ENCODE measurements at regions not wholly inside any gene's neighbourhood (a gene's known extent, or its start where the extent isn't known, plus 50 kb on each side); places are given as distances from the start of the nearest gene placed in this dataset.

- no peak overlapping the region for H3K4me3 ChIP-seq
- 68 to 71% methylated on average over 11 of the region's 11 CpGs for WGBS, 2 experiments (ENCODE audit: low coverage in 1 of 2, low lambda C conversion rate in 2 of 2, missing lambda C conversion rate in 2 of 2)
- TF ChIP-seq EZH2phosphoT487 (IDR thresholded peaks at IDR 0.05; ENCODE audit: insufficient read depth, low read depth) = no peak
- no peak for TF ChIP-seq EZH2 (IDR thresholded peaks at IDR 0.05; ENCODE audit: insufficient read depth, poor library complexity, severe bottlenecking)
Observed at GRCh38 chr22:48553119-48553518, 1274.6 kb downstream of the BRD1 start.

GRCh38 chr22:48551716-48552268, 1275.9 kb downstream of the BRD1 start:
- in situ Hi-C loops (cut with MboI) = no loop called here
- Histone ChIP-seq H3F3A (ENCODE audit: insufficient read depth) (no peaks in the 10 kb centered on the region), H3K4me1 (ENCODE audit: insufficient read depth) (no peaks in the 10 kb centered on the region), H3K79me2 (ENCODE audit: insufficient read depth) (no peaks in the 10 kb centered on the region), H3K36me3 (ENCODE audit: low read depth) (no peaks in the 10 kb centered on the region), H4K20me1 (ENCODE audit: insufficient read depth) (no peaks in the 10 kb centered on the region), H3K27ac (no peak overlapping the region), H3K9me3 (ENCODE audit: low read depth) (no peaks in the 10 kb centered on the region), H3K9ac (no peak overlapping the region), H3K27me3 (replicated peaks; ENCODE audit: insufficient read depth) (no peaks in the 10 kb centered on the region), H3K4me2 (ENCODE audit: unreplicated experiment) (no peak overlapping the region), H2AFZ (no peak overlapping the region), H3K9me2 (ENCODE audit: insufficient read depth) (no peaks in the 10 kb centered on the region), H3K4me3 (no peak overlapping the region)
- no peak for DNase-seq
- 56 to 57% methylated on average over 10 to 17 of the region's 17 CpGs for WGBS, 2 experiments (ENCODE audit: low coverage in 1 of 2, low lambda C conversion rate in 2 of 2, missing lambda C conversion rate in 2 of 2)
- no peak for TF ChIP-seq EZH2 (IDR thresholded peaks at IDR 0.05; ENCODE audit: insufficient read depth, poor library complexity, severe bottlenecking)
- no peak for TF ChIP-seq EZH2phosphoT487 (IDR thresholded peaks at IDR 0.05; ENCODE audit: insufficient read depth, low read depth)

More at GRCh38 chr22:48553119-48553518, 1274.6 kb downstream of the BRD1 start:
- Histone ChIP-seq H4K20me1 (ENCODE audit: insufficient read depth) (no peaks in the 10 kb centered on the region), H3F3A (ENCODE audit: insufficient read depth) (no peaks in the 10 kb centered on the region), H3K4me2 (ENCODE audit: unreplicated experiment) (no peak overlapping the region), H2AFZ (no peak overlapping the region), H3K9me3 (ENCODE audit: low read depth) (no peaks in the 10 kb centered on the region), H3K9me2 (ENCODE audit: insufficient read depth) (no peaks in the 10 kb centered on the region), H3K79me2 (ENCODE audit: insufficient read depth) (no peaks in the 10 kb centered on the region), H3K4me1 (ENCODE audit: insufficient read depth) (no peaks in the 10 kb centered on the region), H3K27ac (no peak overlapping the region), H3K36me3 (ENCODE audit: low read depth) (no peaks in the 10 kb centered on the region), H3K27me3 (replicated peaks; ENCODE audit: insufficient read depth) (no peaks in the 10 kb centered on the region), H3K9ac (no peak overlapping the region)
- DNase-seq = no peak
- in situ Hi-C loops (cut with MboI) = no loop called here

GRCh38 chr22:48551061-48551460, 1276.6 kb downstream of the BRD1 start:
- Histone ChIP-seq H4K20me1 (ENCODE audit: insufficient read depth) (no peaks in the 10 kb centered on the region), H3K9ac (no peak overlapping the region), H3K4me1 (ENCODE audit: insufficient read depth) (no peaks in the 10 kb centered on the region), H3K4me3 (no peak overlapping the region), H3K9me2 (ENCODE audit: insufficient read depth) (no peaks in the 10 kb centered on the region), H3K79me2 (ENCODE audit: insufficient read depth) (no peaks in the 10 kb centered on the region), H3K36me3 (ENCODE audit: low read depth) (no peaks in the 10 kb centered on the region), H3K4me2 (ENCODE audit: unreplicated experiment) (no peak overlapping the region), H3K9me3 (ENCODE audit: low read depth) (no peaks in the 10 kb centered on the region), H2AFZ (no peak overlapping the region), H3K27ac (no peak overlapping the region), H3K27me3 (replicated peaks; ENCODE audit: insufficient read depth) (no peaks in the 10 kb centered on the region), H3F3A (ENCODE audit: insufficient read depth) (no peaks in the 10 kb centered on the region)
- no peak for DNase-seq
- no peak for TF ChIP-seq EZH2 (IDR thresholded peaks at IDR 0.05; ENCODE audit: insufficient read depth, poor library complexity, severe bottlenecking)
- TF ChIP-seq EZH2phosphoT487 (IDR thresholded peaks at IDR 0.05; ENCODE audit: insufficient read depth, low read depth) = no peak
- in situ Hi-C loops (cut with MboI) = no loop called here
- WGBS, 2 experiments (ENCODE audit: low coverage in 1 of 2, low lambda C conversion rate in 2 of 2, missing lambda C conversion rate in 2 of 2) = 64 to 67% methylated on average over 8 to 10 of the region's 10 CpGs

- Histone ChIP-seq H4K20me1 (ENCODE audit: insufficient read depth) (no peaks in the 10 kb centered on the region), H3F3A (ENCODE audit: insufficient read depth) (no peaks in the 10 kb centered on the region), H3K4me1 (ENCODE audit: insufficient read depth) (no peaks in the 10 kb centered on the region), H3K4me2 (ENCODE audit: unreplicated experiment) (no peak overlapping the region), H3K9me2 (ENCODE audit: insufficient read depth) (no peaks in the 10 kb centered on the region), H3K27me3 (replicated peaks; ENCODE audit: insufficient read depth) (no peaks in the 10 kb centered on the region), H3K27ac (no peak overlapping the region), H3K9me3 (ENCODE audit: low read depth) (no peaks in the 10 kb centered on the region), H3K9ac (no peak overlapping the region), H3K4me3 (no peak overlapping the region), H3K79me2 (ENCODE audit: insufficient read depth) (no peaks in the 10 kb centered on the region), H3K36me3 (ENCODE audit: low read depth) (no peaks in the 10 kb centered on the region), H2AFZ (no peak overlapping the region)
- no peak for TF ChIP-seq EZH2phosphoT487 (IDR thresholded peaks at IDR 0.05; ENCODE audit: insufficient read depth, low read depth)
- no peak for TF ChIP-seq EZH2 (IDR thresholded peaks at IDR 0.05; ENCODE audit: insufficient read depth, poor library complexity, severe bottlenecking)
- 67 to 70% methylated on average over 8 of the region's 8 CpGs for WGBS, 2 experiments (ENCODE audit: low coverage in 1 of 2, low lambda C conversion rate in 2 of 2, missing lambda C conversion rate in 2 of 2)
- no peak for DNase-seq
- in situ Hi-C loops (cut with MboI) = no loop called here
Observed at GRCh38 chr22:48548391-48548790, 1279.3 kb downstream of the BRD1 start.

GRCh38 chr22:48547971-48548370, 1279.7 kb downstream of the BRD1 start:
- no peak overlapping the region for H2AFZ ChIP-seq
- WGBS, 2 experiments (ENCODE audit: low coverage in 1 of 2, low lambda C conversion rate in 2 of 2, missing lambda C conversion rate in 2 of 2) = 67 to 73% methylated on average over 13 of the region's 13 CpGs
- no peaks in the 10 kb centered on the region for H3K9me2 ChIP-seq (ENCODE audit: insufficient read depth)
- no peaks in the 10 kb centered on the region for H3K9me3 ChIP-seq (ENCODE audit: low read depth)
- no peaks in the 10 kb centered on the region for H3K79me2 ChIP-seq (ENCODE audit: insufficient read depth)
- no peak overlapping the region for H3K4me3 ChIP-seq
- no peak for DNase-seq
- H4K20me1 ChIP-seq (ENCODE audit: insufficient read depth) = no peaks in the 10 kb centered on the region
- in situ Hi-C loops (cut with MboI) = no loop called here
- H3K9ac ChIP-seq = no peak overlapping the region
- H3K4me2 ChIP-seq (ENCODE audit: unreplicated experiment) = no peak overlapping the region
- no peak overlapping the region for H3K27ac ChIP-seq
- no peaks in the 10 kb centered on the region for H3K36me3 ChIP-seq (ENCODE audit: low read depth)
- no peaks in the 10 kb centered on the region for H3K4me1 ChIP-seq (ENCODE audit: insufficient read depth)
- TF ChIP-seq EZH2phosphoT487 (IDR thresholded peaks at IDR 0.05; ENCODE audit: insufficient read depth, low read depth) = no peak
- TF ChIP-seq EZH2 (IDR thresholded peaks at IDR 0.05; ENCODE audit: insufficient read depth, poor library complexity, severe bottlenecking) = no peak
- no peaks in the 10 kb centered on the region for H3F3A ChIP-seq (ENCODE audit: insufficient read depth)
- no peaks in the 10 kb centered on the region for H3K27me3 ChIP-seq (replicated peaks; ENCODE audit: insufficient read depth)
